Left ventricle myocardium inferior (tissue), 1 donor: ENCODE measurements at regions not wholly inside any gene's neighbourhood (a gene's known extent, or its start where the extent isn't known, plus 50 kb on each side); places are given as distances from the start of the nearest gene placed in this dataset.

Source experiments
- DNase-seq: peaks from one replicate; pipeline ENCODE4 v3.0.0-alpha.2; 2020
- H3K27ac ChIP-seq: fragments of 200-600 bp; replicated peaks from 2 replicates; pipeline ENCODE4 v1.8.0; 2021
- H3K27me3 ChIP-seq: fragments of 200-600 bp; 2 replicates; pipeline ENCODE4 v1.8.0; 2021; ENCODE audit warnings: low read depth
- H3K36me3 ChIP-seq: fragments of 200-600 bp; 2 replicates; pipeline ENCODE4 v1.8.0; 2021
- H3K4me1 ChIP-seq: fragments of 200-600 bp; 2 replicates; pipeline ENCODE4 v1.8.0; 2021
- H3K4me3 ChIP-seq: fragments of 200-600 bp; 2 replicates; pipeline ENCODE4 v1.8.0; 2021; ENCODE audit warnings: mild to moderate bottlenecking, moderate library complexity
- H3K9me3 ChIP-seq: fragments of 200-600 bp; replicated peaks from 2 replicates; pipeline ENCODE4 v1.8.0; 2021
- CTCF ChIP-seq: fragments of 200-600 bp; IDR thresholded peaks from 2 replicates; pipeline ENCODE4 v1.8.0; 2021; ENCODE audit warnings: antibody characterized with exemption, mild to moderate bottlenecking, borderline replicate concordance
- intact Hi-C: fragments of 100-400 bp; cut with micrococcal nuclease; formaldehyde crosslinking; loops from one replicate; pipeline ENCODE4 v1.11.0; 2022
- donor health status: DM: no; HTN: yes; CAD: no; lungs with severe emphysema.

- Histone ChIP-seq H3K9me3 (no peaks in the 10 kb centered on the region), H3K27ac (no peak overlapping the region), H3K4me3 (no peak overlapping the region), H3K4me1 (no peaks in the 10 kb centered on the region), H3K27me3 (no peaks in the 10 kb centered on the region), H3K36me3 (no peaks in the 10 kb centered on the region)
- intact Hi-C loops = no loop called here
- TF ChIP-seq CTCF = no peak
- DNase-seq = no peak
Measured at GRCh38 chr3:83882701-83883100, 1076.1 kb upstream of the CADM2 start.

- no peaks in the 10 kb centered on the region for H3K9me3 ChIP-seq
- no peaks in the 10 kb centered on the region for H3K4me1 ChIP-seq
- no peak overlapping the region for H3K27ac ChIP-seq
- H3K27me3 ChIP-seq = no peaks in the 10 kb centered on the region
- no peaks in the 10 kb centered on the region for H3K36me3 ChIP-seq
- no peak overlapping the region for H3K4me3 ChIP-seq
- no peak for DNase-seq
- intact Hi-C loops = no loop called here
- TF ChIP-seq CTCF = no peak
Measured at GRCh38 chr3:83890039-83890762, 1068.6 kb upstream of the CADM2 start.

GRCh38 chr3:83890763-83891135 is 1068.0 kb upstream of the CADM2 start:
- Histone ChIP-seq H3K9me3 (no peaks in the 10 kb centered on the region), H3K27me3 (no peaks in the 10 kb centered on the region), H3K4me1 (no peaks in the 10 kb centered on the region), H3K4me3 (no peak overlapping the region), H3K36me3 (no peaks in the 10 kb centered on the region), H3K27ac (no peak overlapping the region)
- no peak for DNase-seq
- TF ChIP-seq CTCF = no peak
- intact Hi-C loops = no loop called here

GRCh38 chr3:83894223-83894622 is 1064.6 kb upstream of the CADM2 start:
- Histone ChIP-seq H3K4me1 (no peaks in the 10 kb centered on the region), H3K27me3 (no peaks in the 10 kb centered on the region), H3K4me3 (no peak overlapping the region), H3K27ac (no peak overlapping the region), H3K9me3 (peaks cover under 1% of the 10 kb centered on the region), H3K36me3 (no peaks in the 10 kb centered on the region)
- TF ChIP-seq CTCF = no peak
- intact Hi-C loops = no loop called here
- no peak for DNase-seq

- Histone ChIP-seq H3K27me3 (no peaks in the 10 kb centered on the region), H3K36me3 (no peaks in the 10 kb centered on the region), H3K4me3 (no peak overlapping the region), H3K4me1 (no peaks in the 10 kb centered on the region), H3K9me3 (peaks cover 6% of the 10 kb centered on the region), H3K27ac (no peak overlapping the region)
- TF ChIP-seq CTCF = no peak
- DNase-seq = no peak
- intact Hi-C loops = no loop called here
Measured at GRCh38 chr3:83895892-83896291, 1062.9 kb upstream of the CADM2 start.
